GM21526 (cell line): ENCODE measurements at regions not wholly inside any gene's neighbourhood (a gene's known extent, or its start where the extent isn't known, plus 50 kb on each side); places are given as distances from the start of the nearest gene placed in this dataset.
A peak's percentile ranks its signal among the peaks of the same experiment; 100 is the strongest.

Source experiments
- ATAC-seq: cut with Tn5 transposase; IDR thresholded peaks from one replicate; pipeline ENCODE4 v1.9.1; 2021; ENCODE audit warnings: moderate library complexity; ENCODE audit not compliant: unreplicated experiment, low FRiP score

- no peak for ATAC-seq
These were observed 1383.8 kb downstream of the EFNB2 start for GRCh38 chr13:105151639-105152038.

- no peak for ATAC-seq
These were observed 1388.0 kb downstream of the EFNB2 start for GRCh38 chr13:105147461-105147860.

GRCh38 chr13:105144936-105145335, 1390.5 kb downstream of the EFNB2 start:
- ATAC-seq: no peak

DNA sequence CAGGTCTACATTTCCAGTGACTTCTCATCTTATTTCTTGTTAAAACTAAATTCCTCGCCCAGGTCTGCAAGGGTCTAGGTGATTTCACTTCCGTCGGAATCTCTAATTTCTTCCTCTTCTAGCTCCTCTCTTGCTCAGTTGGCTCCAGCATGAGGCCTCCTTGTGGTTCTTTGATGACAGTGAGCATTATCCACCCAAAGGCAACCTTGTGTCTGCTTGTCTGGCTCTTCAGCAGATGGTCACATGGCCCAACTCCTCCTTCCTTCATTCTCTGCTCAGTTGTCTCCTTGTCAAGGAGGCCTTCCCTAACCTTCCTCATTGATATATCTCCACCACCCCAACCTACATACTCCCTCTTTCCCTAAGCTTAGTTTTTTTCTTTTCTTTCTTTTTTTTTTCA, 1391.4 kb downstream of the EFNB2 start:
- ATAC-seq: no peak

GRCh38 chr13:105142556-105142955, 1392.9 kb downstream of the EFNB2 start:
- ATAC-seq: no peak

GRCh38 chr13:105139380-105140285, 1395.8 kb downstream of the EFNB2 start:
- ATAC-seq: peak; percentile 96

DNA sequence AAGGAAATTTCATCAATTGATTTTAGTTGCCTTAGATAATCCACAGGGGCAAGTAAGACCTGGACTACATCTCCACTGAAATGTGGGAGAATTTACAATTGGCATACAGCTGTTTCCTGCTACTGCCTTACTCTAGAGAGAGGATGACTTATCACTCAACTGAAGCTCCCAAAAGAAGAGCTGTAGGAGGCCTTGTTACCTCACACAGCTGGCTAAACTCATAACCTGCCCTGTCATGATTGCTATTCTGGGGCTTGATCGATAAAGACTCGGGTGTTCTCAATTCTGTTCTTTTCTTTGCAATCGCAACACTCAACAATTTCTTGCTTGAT, 1396.4 kb downstream of the EFNB2 start:
- peak; percentile 20 for ATAC-seq

- ATAC-seq: no peak
These were observed 1399.4 kb downstream of the EFNB2 start for GRCh38 chr13:105135852-105136615.

DNA sequence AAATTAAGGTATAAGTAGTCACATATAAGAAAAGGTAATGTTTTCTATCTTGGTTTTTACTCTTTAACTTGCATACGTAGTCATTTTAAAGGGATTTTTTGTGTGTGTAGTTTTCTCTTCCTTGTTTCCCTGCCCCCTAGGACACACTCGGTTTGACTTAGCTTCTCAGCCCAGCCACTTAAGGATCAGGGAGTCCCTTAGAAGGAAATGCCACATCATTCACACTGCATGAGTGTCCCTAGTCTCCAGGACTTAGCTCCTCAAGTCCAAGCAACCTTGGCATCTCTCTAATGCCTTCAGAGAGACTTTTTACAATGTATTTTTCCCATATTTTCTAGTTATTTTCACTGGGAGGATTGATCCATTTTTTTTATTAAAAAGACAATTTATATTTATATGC, 1407.7 kb downstream of the EFNB2 start:
- no peak for ATAC-seq

DNA sequence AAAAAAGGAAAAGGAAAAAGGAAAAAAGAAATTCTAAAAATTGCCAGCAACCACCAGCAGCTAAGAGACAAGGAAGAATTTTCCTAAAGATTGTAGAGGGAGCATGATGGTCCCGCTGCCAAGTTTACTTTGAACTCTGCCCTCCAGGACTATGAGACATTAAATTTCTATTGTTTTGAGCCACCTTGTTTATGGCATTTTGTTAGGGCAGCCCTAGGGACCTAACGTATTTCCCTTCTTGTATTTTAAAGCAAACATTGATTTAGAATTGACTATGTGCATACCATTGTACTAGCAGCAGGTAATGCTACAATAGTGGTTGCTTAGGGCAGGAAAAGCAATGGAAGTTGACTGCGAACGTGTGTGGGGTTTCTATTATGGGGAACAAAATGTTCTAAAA, 1414.2 kb downstream of the EFNB2 start:
- ATAC-seq: no peak

GRCh38 chr13:105118426-105118985, 1417.0 kb downstream of the EFNB2 start:
- ATAC-seq: no peak

DNA sequence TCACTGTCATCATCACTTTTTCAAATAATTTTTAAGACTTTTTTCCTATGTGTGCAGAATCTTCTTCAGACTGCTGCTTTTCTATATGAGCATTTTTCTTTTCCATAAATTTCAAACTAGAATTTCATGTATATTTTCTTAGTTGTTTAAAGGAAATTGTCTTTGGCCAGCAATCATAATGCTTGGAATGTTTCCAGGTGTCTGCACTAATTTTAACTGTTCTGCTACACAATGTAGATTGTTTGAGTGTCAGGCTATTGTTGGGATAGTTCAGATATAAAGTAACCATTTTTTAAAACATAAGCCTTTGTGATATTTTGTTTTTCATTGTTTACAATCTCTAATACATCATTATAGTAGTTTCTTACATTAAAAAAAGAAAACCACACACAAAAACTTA, 1418.5 kb downstream of the EFNB2 start:
- no peak for ATAC-seq

DNA sequence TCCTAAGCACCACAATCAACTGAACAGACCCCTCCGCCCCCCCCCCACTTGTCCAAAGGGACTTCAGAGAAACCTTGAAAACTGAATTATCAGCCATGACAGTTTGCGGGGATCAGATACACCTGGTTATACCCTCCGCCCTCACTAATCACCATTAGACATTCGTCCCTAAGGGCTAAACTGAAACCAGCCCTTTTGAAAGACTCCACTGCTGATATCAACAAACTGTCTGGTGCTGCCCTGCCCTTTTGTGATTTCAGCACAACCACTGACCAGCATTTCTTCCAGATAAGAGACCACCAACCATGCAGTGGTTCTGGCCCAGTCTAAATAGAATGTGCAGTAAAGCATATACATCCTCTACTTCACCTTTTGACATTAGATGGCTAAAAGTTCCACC, 1422.9 kb downstream of the EFNB2 start:
- no peak for ATAC-seq

DNA sequence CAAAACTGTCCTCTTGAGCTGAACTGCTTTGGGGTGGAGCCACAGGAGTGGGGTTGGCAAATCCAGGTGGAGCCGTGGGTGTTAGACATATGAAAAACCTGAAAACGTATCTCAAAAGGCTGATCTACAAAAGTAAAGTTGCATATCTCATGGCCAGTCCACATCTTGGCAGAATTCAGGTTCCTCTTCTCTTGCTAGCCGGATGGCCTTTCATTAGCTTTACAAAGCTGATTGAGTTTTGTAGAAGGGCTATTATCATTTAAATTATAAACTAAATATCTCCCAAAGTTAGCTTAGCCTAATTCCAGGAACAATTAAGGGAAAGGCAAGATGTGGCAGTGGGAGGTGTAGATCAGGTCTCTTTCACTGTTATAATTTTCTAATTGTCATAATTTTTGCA, 1427.7 kb downstream of the EFNB2 start:
- no peak for ATAC-seq

DNA sequence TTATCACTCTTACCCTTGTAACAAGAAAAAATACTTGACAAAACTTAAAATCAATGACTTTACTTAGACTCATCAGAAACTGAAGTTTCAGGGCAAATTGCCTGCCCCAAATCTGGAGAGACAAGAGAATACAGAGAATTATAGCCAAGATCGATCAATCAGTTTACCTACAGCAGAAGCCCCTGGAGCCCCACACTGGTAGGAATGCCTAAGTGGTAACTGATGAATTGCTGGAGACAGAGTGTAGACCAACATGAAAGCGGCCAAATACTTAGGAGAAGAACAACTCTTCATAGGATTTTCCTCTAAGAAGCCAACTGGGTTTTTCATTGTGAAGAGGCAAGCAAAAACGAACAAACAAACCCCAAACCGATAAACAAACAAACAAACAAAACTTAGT, 1430.0 kb downstream of the EFNB2 start:
- ATAC-seq: no peak

GRCh38 chr13:105097521-105097920, 1437.9 kb downstream of the EFNB2 start:
- no peak for ATAC-seq

GRCh38 chr13:105089858-105090643, 1445.4 kb downstream of the EFNB2 start:
- ATAC-seq: no peak

DNA sequence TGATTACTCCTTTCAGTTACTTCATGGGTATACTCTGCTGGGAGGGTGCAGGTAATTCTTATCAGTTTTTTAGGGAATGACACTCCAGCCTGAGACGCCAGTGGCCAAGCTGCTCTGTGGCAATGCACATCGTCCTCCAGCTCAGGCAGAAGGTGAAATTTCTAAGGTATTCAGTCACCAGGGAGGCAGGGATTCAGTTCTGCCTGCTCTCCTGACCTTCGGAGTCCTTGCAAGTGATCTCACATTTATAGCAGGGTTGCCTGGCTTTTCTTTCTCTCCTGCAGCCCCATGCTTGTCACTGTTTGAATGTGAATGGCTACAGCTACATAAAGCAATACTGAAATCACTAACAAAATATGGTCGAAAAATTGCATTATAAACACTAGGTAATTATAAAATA, 1447.5 kb downstream of the EFNB2 start:
- no peak for ATAC-seq

DNA sequence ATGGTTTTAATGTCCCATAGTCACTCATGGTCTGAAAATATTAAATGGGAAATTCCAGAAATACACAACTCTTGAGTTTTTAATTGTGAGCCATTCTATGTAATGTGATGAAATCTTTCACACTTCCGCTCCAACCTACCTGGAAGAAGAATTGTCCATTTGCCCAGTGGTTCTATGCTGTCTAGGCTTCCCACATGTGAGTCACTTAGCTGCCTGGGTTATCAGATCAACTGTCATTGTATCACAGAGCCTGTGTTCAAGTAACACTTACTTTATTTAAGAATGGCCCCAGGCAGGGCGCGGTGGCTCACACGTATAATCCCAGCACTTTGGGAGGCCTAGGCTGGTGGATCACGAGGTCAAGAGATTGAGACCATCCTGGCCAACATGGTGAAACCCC, 1450.5 kb downstream of the EFNB2 start:
- no peak for ATAC-seq

DNA sequence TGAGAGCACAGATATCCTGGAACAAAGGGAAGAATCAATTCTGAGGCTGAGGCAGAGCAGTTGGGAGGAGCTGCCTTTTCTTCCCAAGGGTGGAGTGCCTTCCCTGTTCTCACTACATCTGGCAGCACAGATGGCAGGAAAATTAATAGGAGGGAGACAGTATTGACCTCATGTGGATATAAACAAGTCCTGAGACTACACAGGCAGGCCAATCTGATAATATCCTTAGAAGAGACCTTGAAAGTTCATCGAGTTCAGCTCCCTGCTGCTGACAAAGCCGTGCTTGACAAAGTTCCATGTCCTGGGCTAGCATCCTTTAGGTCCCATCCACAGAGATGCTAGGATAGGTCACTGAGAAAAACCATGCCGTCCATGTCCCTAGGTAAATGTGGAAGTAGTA, 1451.5 kb downstream of the EFNB2 start:
- no peak for ATAC-seq

GRCh38 chr13:105074755-105075154, 1460.7 kb downstream of the EFNB2 start:
- ATAC-seq: no peak
